MM.1S (cell line): ENCODE measurements at regions not wholly inside any gene's neighbourhood (a gene's known extent, or its start where the extent isn't known, plus 50 kb on each side); places are given as distances from the start of the nearest gene placed in this dataset.

Experiments used
- DNase-seq: peaks from one replicate; pipeline ENCODE4 v3.0.0-alpha.2; 2015
- H2AFZ ChIP-seq: fragments of 300-600 bp; sonication (generic); 2 replicates; pipeline ENCODE4 v1.6.0; 2016; ENCODE audit warnings: antibody characterized with exemption, low read length
- H3F3A ChIP-seq: fragments of 300-600 bp; sonication (generic); 2 replicates; pipeline ENCODE4 v1.6.1; 2016; ENCODE audit warnings: mild to moderate bottlenecking, antibody characterized with exemption, low read length, moderate library complexity, mixed read lengths; ENCODE audit not compliant: insufficient read depth
- H3K27ac ChIP-seq: fragments of 300-600 bp; sonication (generic); 2 replicates; pipeline ENCODE4 v1.5.1; 2016; ENCODE audit warnings: mild to moderate bottlenecking, low read length
- H3K27me3 ChIP-seq: fragments of 300-600 bp; sonication (generic); replicated peaks from 2 replicates; pipeline ENCODE4 v1.6.0; 2016; ENCODE audit warnings: low read length; ENCODE audit not compliant: insufficient read depth
- H3K36me3 ChIP-seq: fragments of 300-600 bp; sonication (generic); replicated peaks from 2 replicates; pipeline ENCODE4 v1.6.1; 2016; ENCODE audit warnings: mild to moderate bottlenecking, low read length, mixed read lengths; ENCODE audit not compliant: insufficient read depth
- H3K4me1 ChIP-seq: fragments of 300-600 bp; sonication (generic); 2 replicates; pipeline ENCODE4 v1.6.1; 2016; ENCODE audit warnings: low read length, mixed read lengths
- H3K4me2 ChIP-seq: fragments of 300-600 bp; sonication (generic); 2 replicates; pipeline ENCODE4 v1.6.0; 2016; ENCODE audit warnings: low read depth, low read length
- H3K4me3 ChIP-seq: fragments of 300-600 bp; sonication (generic); 2 replicates; pipeline ENCODE4 v1.5.1; 2016; ENCODE audit warnings: low read length, mixed read lengths
- H3K79me2 ChIP-seq: fragments of 300-600 bp; sonication (generic); 2 replicates; pipeline ENCODE4 v1.6.1; 2016; ENCODE audit warnings: mixed run types, low read length, mixed read lengths
- H3K9ac ChIP-seq: fragments of 300-600 bp; sonication (generic); 2 replicates; pipeline ENCODE4 v1.6.1; 2016; ENCODE audit warnings: low read length, mixed read lengths
- H3K9me2 ChIP-seq: fragments of 300-600 bp; sonication (generic); replicated peaks from 2 replicates; pipeline ENCODE4 v1.6.1; 2016; ENCODE audit warnings: mild to moderate bottlenecking, low read length, mixed read lengths; ENCODE audit not compliant: insufficient read depth
- H3K9me3 ChIP-seq: fragments of 300-600 bp; sonication (generic); replicated peaks from 2 replicates; pipeline ENCODE4 v1.6.1; 2016; ENCODE audit warnings: mild to moderate bottlenecking, low read length, mixed read lengths; ENCODE audit not compliant: insufficient read depth
- H4K20me1 ChIP-seq: fragments of 300-600 bp; sonication (generic); 2 replicates; pipeline ENCODE4 v1.6.1; 2016; ENCODE audit warnings: mild to moderate bottlenecking, low read length, moderate library complexity, mixed read lengths; ENCODE audit not compliant: insufficient read depth
- CTCF ChIP-seq: fragments of 300-600 bp; sonication (generic); IDR thresholded peaks from 2 replicates; pipeline ENCODE4 v1.5.1; 2016; ENCODE audit warnings: antibody characterized with exemption, low read length, mixed read lengths
- EZH2 ChIP-seq: fragments of 300-600 bp; sonication (generic); optimal IDR thresholded peaks from 2 replicates; pipeline ENCODE3; 2017; ENCODE audit warnings: low read depth, mild to moderate bottlenecking, antibody characterized with exemption, low read length, mixed read lengths
- EZH2phosphoT487 ChIP-seq: fragments of 300-600 bp; sonication (generic); IDR thresholded peaks from 2 replicates; pipeline ENCODE4 v1.6.1; 2018; ENCODE audit warnings: antibody characterized with exemption, low read length

GRCh38 chr15:79661411-79661810 is 229.3 kb downstream of the MINAR1 start:
- Histone ChIP-seq H3K9ac (no peak overlapping the region), H3K4me3 (no peak overlapping the region), H3F3A (no peaks in the 10 kb centered on the region), H3K36me3 (no peaks in the 10 kb centered on the region), H3K79me2 (no peaks in the 10 kb centered on the region), H3K9me2 (no peaks in the 10 kb centered on the region), H2AFZ (no peak overlapping the region), H3K4me2 (no peak overlapping the region), H3K27ac (no peak overlapping the region), H3K4me1 (no peaks in the 10 kb centered on the region), H4K20me1 (no peaks in the 10 kb centered on the region), H3K9me3 (no peaks in the 10 kb centered on the region), H3K27me3 (no peaks in the 10 kb centered on the region)
- no peak for DNase-seq
- no peak for TF ChIP-seq EZH2phosphoT487

DNA sequence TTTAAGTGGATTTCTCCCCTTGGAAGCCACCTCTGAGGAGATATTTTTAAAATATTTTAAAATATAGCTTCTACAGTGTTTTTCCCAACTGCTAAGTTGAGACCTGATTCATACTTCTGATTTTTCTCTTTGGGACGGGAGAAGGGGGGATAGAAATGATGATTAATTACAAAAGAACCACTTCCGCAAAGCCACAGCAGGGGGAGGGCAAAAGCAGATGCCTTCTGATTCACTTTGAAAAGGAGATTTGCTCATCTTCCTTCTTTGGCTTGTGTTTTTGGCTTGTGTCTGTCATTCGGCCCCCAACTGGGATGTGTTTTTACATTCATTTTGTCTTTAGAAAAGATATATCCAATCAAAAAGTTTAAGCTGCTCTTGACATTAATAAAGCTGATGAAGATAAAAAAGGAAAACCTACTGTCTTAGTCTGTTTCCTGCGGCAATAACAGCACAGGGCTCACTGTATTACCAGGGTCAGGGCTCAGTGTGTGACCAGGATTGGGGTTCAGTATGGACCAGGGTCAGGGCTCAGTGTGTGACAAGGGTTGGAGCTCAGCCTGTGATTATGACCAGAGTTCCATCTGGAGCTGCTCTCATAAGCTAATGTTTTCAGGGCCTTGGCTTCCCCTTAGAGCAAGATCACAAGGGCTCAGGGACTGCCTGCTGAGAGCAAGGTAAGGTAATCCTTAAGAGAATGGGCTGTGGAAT is 223.2 kb downstream of the MTHFS start:
- H3K9me3 ChIP-seq: no peaks in the 10 kb centered on the region
- no peak overlapping the region for H3K9ac ChIP-seq
- H3K9me2 ChIP-seq: no peaks in the 10 kb centered on the region
- H3K4me2 ChIP-seq: no peak overlapping the region
- no peaks in the 10 kb centered on the region for H3K27me3 ChIP-seq
- H3K36me3 ChIP-seq: no peaks in the 10 kb centered on the region
- no peaks in the 10 kb centered on the region for H3K79me2 ChIP-seq
- TF ChIP-seq EZH2phosphoT487: no peak
- no peak for TF ChIP-seq EZH2
- no peak for TF ChIP-seq CTCF
- H3K4me3 ChIP-seq: no peak overlapping the region
- DNase-seq: no peak
- no peaks in the 10 kb centered on the region for H3K4me1 ChIP-seq
- H3K27ac ChIP-seq: no peak overlapping the region
- H4K20me1 ChIP-seq: no peaks in the 10 kb centered on the region
- H2AFZ ChIP-seq: no peak overlapping the region
- H3F3A ChIP-seq: no peaks in the 10 kb centered on the region

GRCh38 chr15:79674124-79674465 is 222.7 kb downstream of the MTHFS start:
- H3K79me2 ChIP-seq: no peaks in the 10 kb centered on the region
- H3K4me1 ChIP-seq: no peaks in the 10 kb centered on the region
- H3K4me3 ChIP-seq: no peak overlapping the region
- no peaks in the 10 kb centered on the region for H3K9me3 ChIP-seq
- no peak overlapping the region for H3K9ac ChIP-seq
- no peaks in the 10 kb centered on the region for H3K36me3 ChIP-seq
- H3F3A ChIP-seq: no peaks in the 10 kb centered on the region
- TF ChIP-seq CTCF: no peak
- TF ChIP-seq EZH2: no peak
- no peak for TF ChIP-seq EZH2phosphoT487
- no peaks in the 10 kb centered on the region for H4K20me1 ChIP-seq
- H3K4me2 ChIP-seq: no peak overlapping the region
- no peak overlapping the region for H3K27ac ChIP-seq
- no peaks in the 10 kb centered on the region for H3K27me3 ChIP-seq
- DNase-seq: no peak
- no peaks in the 10 kb centered on the region for H3K9me2 ChIP-seq
- no peak overlapping the region for H2AFZ ChIP-seq

GRCh38 chr15:79675982-79676381 is 220.8 kb downstream of the MTHFS start:
- Histone ChIP-seq H3F3A (no peaks in the 10 kb centered on the region), H3K4me3 (no peak overlapping the region), H3K27ac (no peak overlapping the region), H3K36me3 (no peaks in the 10 kb centered on the region), H3K79me2 (no peaks in the 10 kb centered on the region), H2AFZ (no peak overlapping the region), H3K27me3 (no peaks in the 10 kb centered on the region), H4K20me1 (no peaks in the 10 kb centered on the region), H3K9me3 (no peaks in the 10 kb centered on the region), H3K4me1 (no peaks in the 10 kb centered on the region), H3K9ac (no peak overlapping the region), H3K9me2 (no peaks in the 10 kb centered on the region), H3K4me2 (no peak overlapping the region)
- no peak for TF ChIP-seq EZH2phosphoT487
- no peak for TF ChIP-seq CTCF
- TF ChIP-seq EZH2: no peak
- DNase-seq: no peak
